ENCODE measurements at regions not wholly inside any gene's neighbourhood (a gene's known extent, or its start where the extent isn't known, plus 50 kb on each side); places are given as distances from the start of the nearest gene placed in this dataset.

DNA sequence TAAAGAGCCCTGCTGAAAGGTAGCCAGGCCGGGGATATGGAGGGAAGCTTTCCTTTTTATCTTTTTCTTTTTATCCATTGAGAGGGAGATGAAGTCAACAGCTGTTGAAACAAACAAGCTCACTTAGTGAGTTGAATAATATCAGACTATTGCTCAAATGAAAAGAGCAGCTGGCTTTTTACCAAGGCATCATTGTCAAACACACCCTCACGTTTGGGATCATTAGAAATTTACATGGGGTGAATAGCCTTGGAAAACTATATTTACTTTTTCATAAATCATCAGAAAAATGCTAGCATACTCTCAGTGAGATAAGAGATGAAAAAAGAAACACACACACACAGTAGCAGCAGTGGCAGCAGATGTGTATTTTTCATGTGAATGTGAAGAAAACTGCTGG is 71.5 kb upstream of the HNMT start:
- Histone ChIP-seq H3K4me3 (ENCODE audit: control insufficient read depth in 2 of 3, extremely low read depth in 1 of 3, insufficient read depth in 2 of 3, low read depth in 1 of 3, low read length in 3 of 3) (no peak overlapping the region), H3K9ac (ENCODE audit: control insufficient read depth, extremely low read depth, insufficient read depth, low read length) (no peak overlapping the region), H3K79me2 (ENCODE audit: control insufficient read depth, insufficient read depth, low read length) (no peaks in the 10 kb centered on the region), H2AFZ (ENCODE audit: control insufficient read depth, low read length) (no peak overlapping the region), H3K4me1 (ENCODE audit: control insufficient read depth, extremely low read depth, insufficient read depth, low read length) (no peaks in the 10 kb centered on the region), H3K4me2 (ENCODE audit: control insufficient read depth, extremely low read depth, insufficient read depth, low read depth, low read length) (no peak overlapping the region), H3K9me3 (ENCODE audit: control insufficient read depth, low read depth, low read length) (no peaks in the 10 kb centered on the region), H3K27ac (ENCODE audit: control insufficient read depth, insufficient read depth, low read length) (no peak overlapping the region), H3K36me3 (ENCODE audit: control insufficient read depth in 2 of 2, extremely low read depth in 1 of 2, insufficient read depth in 2 of 2, low read length in 2 of 2) (no peaks in the 10 kb centered on the region), H3K27me3 (ENCODE audit: control insufficient read depth, extremely low read depth, insufficient read depth, low read length) (peaks cover 3% of the 10 kb centered on the region), H3K9me1 (ENCODE audit: control insufficient read depth, extremely low read depth, insufficient read depth, low read length) (no peaks in the 10 kb centered on the region), H4K20me1 (ENCODE audit: control insufficient read depth, extremely low read depth, insufficient read depth, low read length) (no peaks in the 10 kb centered on the region)
- TF ChIP-seq EZH2 (IDR thresholded peaks at IDR 0.05; ENCODE audit: low read length): no peak
- TF ChIP-seq, protein P1, sequence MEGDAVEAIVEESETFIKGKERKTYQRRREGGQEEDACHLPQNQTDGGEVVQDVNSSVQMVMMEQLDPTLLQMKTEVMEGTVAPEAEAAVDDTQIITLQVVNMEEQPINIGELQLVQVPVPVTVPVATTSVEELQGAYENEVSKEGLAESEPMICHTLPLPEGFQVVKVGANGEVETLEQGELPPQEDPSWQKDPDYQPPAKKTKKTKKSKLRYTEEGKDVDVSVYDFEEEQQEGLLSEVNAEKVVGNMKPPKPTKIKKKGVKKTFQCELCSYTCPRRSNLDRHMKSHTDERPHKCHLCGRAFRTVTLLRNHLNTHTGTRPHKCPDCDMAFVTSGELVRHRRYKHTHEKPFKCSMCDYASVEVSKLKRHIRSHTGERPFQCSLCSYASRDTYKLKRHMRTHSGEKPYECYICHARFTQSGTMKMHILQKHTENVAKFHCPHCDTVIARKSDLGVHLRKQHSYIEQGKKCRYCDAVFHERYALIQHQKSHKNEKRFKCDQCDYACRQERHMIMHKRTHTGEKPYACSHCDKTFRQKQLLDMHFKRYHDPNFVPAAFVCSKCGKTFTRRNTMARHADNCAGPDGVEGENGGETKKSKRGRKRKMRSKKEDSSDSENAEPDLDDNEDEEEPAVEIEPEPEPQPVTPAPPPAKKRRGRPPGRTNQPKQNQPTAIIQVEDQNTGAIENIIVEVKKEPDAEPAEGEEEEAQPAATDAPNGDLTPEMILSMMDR (optimal IDR thresholded peaks at IDR 0.05 in 1 of 3, IDR thresholded peaks at IDR 0.05 in 1 of 3, conservative IDR thresholded peaks at IDR 0.05 in 1 of 3; ENCODE audit: extremely low read depth in 1 of 3, insufficient read depth in 2 of 3, low read length in 3 of 3): no peak
- DNase-seq (ENCODE audit: low read depth, low spot score) (no peak), FAIRE-seq (no peak)
- dilution Hi-C loops (cut with MboI; ENCODE audit: extremely low pct_ligation_motif_present, low sequenced_read_pairs): no loop called here

DNA sequence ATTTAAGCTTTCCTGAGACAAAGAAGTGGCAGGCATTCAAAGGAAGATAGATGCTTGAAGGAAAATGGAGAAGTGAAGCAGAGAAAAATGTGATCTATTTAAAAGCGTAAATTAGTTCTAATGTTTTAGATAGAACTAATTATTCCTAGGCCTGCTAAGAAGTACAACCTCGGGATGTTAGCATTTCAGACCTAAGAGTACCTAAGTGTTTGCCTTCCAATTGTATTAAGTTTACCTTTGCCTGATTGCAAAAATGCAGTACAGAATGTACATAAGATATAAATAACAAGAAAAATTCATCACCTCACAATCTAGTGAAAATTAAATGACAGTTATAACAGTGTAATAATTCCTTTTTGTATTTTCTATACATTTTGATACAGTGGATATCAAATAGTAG is 71.1 kb upstream of the HNMT start:
- Histone ChIP-seq H4K20me1 (ENCODE audit: control insufficient read depth, extremely low read depth, insufficient read depth, low read length) (no peaks in the 10 kb centered on the region), H3K4me3 (ENCODE audit: control insufficient read depth in 2 of 3, extremely low read depth in 1 of 3, insufficient read depth in 2 of 3, low read depth in 1 of 3, low read length in 3 of 3) (no peak overlapping the region), H3K4me1 (ENCODE audit: control insufficient read depth, extremely low read depth, insufficient read depth, low read length) (no peaks in the 10 kb centered on the region), H3K27me3 (ENCODE audit: control insufficient read depth, extremely low read depth, insufficient read depth, low read length) (peaks cover 3% of the 10 kb centered on the region), H3K9me1 (ENCODE audit: control insufficient read depth, extremely low read depth, insufficient read depth, low read length) (no peaks in the 10 kb centered on the region), H3K27ac (ENCODE audit: control insufficient read depth, insufficient read depth, low read length) (no peak overlapping the region), H2AFZ (ENCODE audit: control insufficient read depth, low read length) (no peak overlapping the region), H3K9me3 (ENCODE audit: control insufficient read depth, low read depth, low read length) (no peaks in the 10 kb centered on the region), H3K4me2 (ENCODE audit: control insufficient read depth, extremely low read depth, insufficient read depth, low read depth, low read length) (no peak overlapping the region), H3K9ac (ENCODE audit: control insufficient read depth, extremely low read depth, insufficient read depth, low read length) (no peak overlapping the region), H3K36me3 (ENCODE audit: control insufficient read depth in 2 of 2, extremely low read depth in 1 of 2, insufficient read depth in 2 of 2, low read length in 2 of 2) (no peaks in the 10 kb centered on the region), H3K79me2 (ENCODE audit: control insufficient read depth, insufficient read depth, low read length) (no peaks in the 10 kb centered on the region)
- DNase-seq (ENCODE audit: low read depth, low spot score) (no peak), FAIRE-seq (no peak)
- dilution Hi-C loops (cut with MboI; ENCODE audit: extremely low pct_ligation_motif_present, low sequenced_read_pairs): no loop called here
- TF ChIP-seq EZH2 (IDR thresholded peaks at IDR 0.05; ENCODE audit: low read length): no peak
- TF ChIP-seq, protein P1 (optimal IDR thresholded peaks at IDR 0.05 in 1 of 3, IDR thresholded peaks at IDR 0.05 in 1 of 3, conservative IDR thresholded peaks at IDR 0.05 in 1 of 3; ENCODE audit: extremely low read depth in 1 of 3, insufficient read depth in 2 of 3, low read length in 3 of 3): no peak

Data from keratinocyte (primary cell).